WTC11 (cell line): ENCODE measurements at regions not wholly inside any gene's neighbourhood (a gene's known extent, or its start where the extent isn't known, plus 50 kb on each side); places are given as distances from the start of the nearest gene placed in this dataset.

Experiments
- ATAC-seq: fragments of 200-7000 bp; cut with Tn5 transposase; 2 replicates; pipeline ENCODE4 v1.10.0; 2021; ENCODE audit warnings: mild to moderate bottlenecking, moderate library complexity
- CTCF ChIA-PET: fragments of 300-600 bp; sonication (Branson Sonifier 250); formaldehyde crosslinking; loops from one replicate; lab custom pipeline; 2021; ENCODE audit warnings: antibody characterized with exemption; lab: Charles Lee
- POLR2A ChIA-PET: fragments of 350-600 bp; sonication (Branson Sonifier 250); formaldehyde crosslinking; loops from one replicate; lab custom pipeline; 2021; ENCODE audit warnings: antibody characterized with exemption; lab: Charles Lee
- DNase-seq: peaks from one replicate; pipeline ENCODE4 v3.0.0; 2021; ENCODE audit warnings: low spot score
- H3K27ac Mint-ChIP-seq: 2 replicates; pipeline ENCODE4 v1.8.0; 2021; ENCODE audit warnings: mixed read lengths
- H3K27me3 Mint-ChIP-seq: 2 replicates; pipeline ENCODE4 v1.8.0; 2021; ENCODE audit warnings: low read depth, mild to moderate bottlenecking, moderate library complexity, mixed read lengths
- H3K36me3 Mint-ChIP-seq: 2 replicates; pipeline ENCODE4 v1.8.0; 2021; ENCODE audit warnings: mixed read lengths
- H3K4me1 Mint-ChIP-seq: 2 replicates; pipeline ENCODE4 v1.8.0; 2022; ENCODE audit warnings: mixed read lengths
- H3K4me3 Mint-ChIP-seq: 2 replicates; pipeline ENCODE4 v1.8.0; 2021; ENCODE audit warnings: mild to moderate bottlenecking, moderate library complexity, mixed read lengths
- H3K9me3 Mint-ChIP-seq: 2 replicates; pipeline ENCODE4 v1.8.0; 2021; ENCODE audit warnings: mixed read lengths
- CREB1 ChIP-seq: sonication (generic); formaldehyde crosslinking; IDR thresholded peaks from 2 replicates; pipeline ENCODE4 v1.8.0; 2023; ENCODE audit warnings: mild to moderate bottlenecking, missing genetic modification reagents
- GRHL2 ChIP-seq: fragments of 250-450 bp; sonication (Bioruptor Pico); IDR thresholded peaks from 2 replicates; pipeline ENCODE4 v1.8.0; 2022; ENCODE audit warnings: mild to moderate bottlenecking, moderate library complexity; ENCODE audit not compliant: insufficient replicate concordance, severe bottlenecking
- GTF2I ChIP-seq: fragments of 250-450 bp; sonication (Bioruptor Pico); conservative IDR thresholded peaks from 2 replicates; pipeline ENCODE4 v1.4.0; 2021; ENCODE audit warnings: mild to moderate bottlenecking
- HMGA2 ChIP-seq: fragments of 250-450 bp; sonication (Bioruptor Pico); IDR thresholded peaks from 2 replicates; pipeline ENCODE4 v1.4.0; 2021; ENCODE audit warnings: mild to moderate bottlenecking, moderate library complexity
- NFATC4 ChIP-seq: fragments of 250-450 bp; sonication (Bioruptor Pico); IDR thresholded peaks from 2 replicates; pipeline ENCODE4 v1.9.0; 2021; ENCODE audit warnings: mild to moderate bottlenecking
- NR2C2 ChIP-seq: sonication (generic); formaldehyde crosslinking; IDR thresholded peaks from 2 replicates; pipeline ENCODE4 v1.8.0; 2022; ENCODE audit warnings: mild to moderate bottlenecking, missing genetic modification reagents
- NR3C1 ChIP-seq: sonication (generic); formaldehyde crosslinking; conservative IDR thresholded peaks from 2 replicates; pipeline ENCODE4 v1.8.1; 2023; ENCODE audit warnings: low read depth, mild to moderate bottlenecking, missing genetic modification reagents
- PRRX2 ChIP-seq: fragments of 250-450 bp; sonication (Bioruptor Pico); IDR thresholded peaks from 2 replicates; pipeline ENCODE4 v1.8.0; 2021; ENCODE audit warnings: mild to moderate bottlenecking
- SOX15 ChIP-seq: fragments of 250-450 bp; sonication (Bioruptor Pico); IDR thresholded peaks from 2 replicates; pipeline ENCODE4 v1.9.0; 2021; ENCODE audit warnings: mild to moderate bottlenecking
- ZNF138 ChIP-seq: sonication (generic); formaldehyde crosslinking; conservative IDR thresholded peaks from 2 replicates; pipeline ENCODE4 v1.8.1; 2022; ENCODE audit warnings: mild to moderate bottlenecking, moderate library complexity, missing genetic modification reagents
- ZNF416 ChIP-seq: fragments of 250-450 bp; sonication (Bioruptor Pico); IDR thresholded peaks from 2 replicates; pipeline ENCODE4 v1.9.0; 2021; ENCODE audit warnings: mild to moderate bottlenecking, inconsistent platforms
- TF ChIP-seq, protein P1 (sequence below): sonication (generic); formaldehyde crosslinking; IDR thresholded peaks from 2 replicates; pipeline ENCODE4 v1.8.0; 2023; ENCODE audit warnings: missing genetic modification reagents, mild to moderate bottlenecking, borderline replicate concordance
- TF ChIP-seq, protein P2 (sequence below): sonication (generic); formaldehyde crosslinking; IDR thresholded peaks from 2 replicates; pipeline ENCODE4 v1.8.1; 2022; ENCODE audit warnings: mild to moderate bottlenecking, missing genetic modification reagents, moderate library complexity, borderline replicate concordance
- TF ChIP-seq, protein P3 (sequence below): fragments of 250-450 bp; sonication (Bioruptor Pico); IDR thresholded peaks from 2 replicates; pipeline ENCODE4 v2.1.2; 2022; ENCODE audit warnings: mild to moderate bottlenecking, moderate library complexity
- TF ChIP-seq, protein P4 (sequence below): sonication (generic); formaldehyde crosslinking; IDR thresholded peaks from 2 replicates; pipeline ENCODE4 v1.8.0; 2023; ENCODE audit warnings: missing genetic modification reagents
- TF ChIP-seq, protein P5 (sequence below): sonication (generic); formaldehyde crosslinking; IDR thresholded peaks from 2 replicates; pipeline ENCODE4 v1.8.1; 2022; ENCODE audit warnings: missing genetic modification reagents, borderline replicate concordance
- TF ChIP-seq, protein P6 (sequence below): sonication (generic); formaldehyde crosslinking; IDR thresholded peaks from 2 replicates; pipeline ENCODE4 v1.8.0; 2022; ENCODE audit warnings: missing genetic modification reagents
- TF ChIP-seq, protein P7 (sequence below): sonication (generic); formaldehyde crosslinking; IDR thresholded peaks from 2 replicates; pipeline ENCODE4 v1.8.1; 2023; ENCODE audit warnings: mild to moderate bottlenecking, missing genetic modification reagents, moderate library complexity
- TF ChIP-seq, protein P8 (sequence below): fragments of 250-450 bp; sonication (Bioruptor Pico); IDR thresholded peaks from 2 replicates; pipeline ENCODE4 v1.9.0; 2021; ENCODE audit warnings: mild to moderate bottlenecking

DNA sequence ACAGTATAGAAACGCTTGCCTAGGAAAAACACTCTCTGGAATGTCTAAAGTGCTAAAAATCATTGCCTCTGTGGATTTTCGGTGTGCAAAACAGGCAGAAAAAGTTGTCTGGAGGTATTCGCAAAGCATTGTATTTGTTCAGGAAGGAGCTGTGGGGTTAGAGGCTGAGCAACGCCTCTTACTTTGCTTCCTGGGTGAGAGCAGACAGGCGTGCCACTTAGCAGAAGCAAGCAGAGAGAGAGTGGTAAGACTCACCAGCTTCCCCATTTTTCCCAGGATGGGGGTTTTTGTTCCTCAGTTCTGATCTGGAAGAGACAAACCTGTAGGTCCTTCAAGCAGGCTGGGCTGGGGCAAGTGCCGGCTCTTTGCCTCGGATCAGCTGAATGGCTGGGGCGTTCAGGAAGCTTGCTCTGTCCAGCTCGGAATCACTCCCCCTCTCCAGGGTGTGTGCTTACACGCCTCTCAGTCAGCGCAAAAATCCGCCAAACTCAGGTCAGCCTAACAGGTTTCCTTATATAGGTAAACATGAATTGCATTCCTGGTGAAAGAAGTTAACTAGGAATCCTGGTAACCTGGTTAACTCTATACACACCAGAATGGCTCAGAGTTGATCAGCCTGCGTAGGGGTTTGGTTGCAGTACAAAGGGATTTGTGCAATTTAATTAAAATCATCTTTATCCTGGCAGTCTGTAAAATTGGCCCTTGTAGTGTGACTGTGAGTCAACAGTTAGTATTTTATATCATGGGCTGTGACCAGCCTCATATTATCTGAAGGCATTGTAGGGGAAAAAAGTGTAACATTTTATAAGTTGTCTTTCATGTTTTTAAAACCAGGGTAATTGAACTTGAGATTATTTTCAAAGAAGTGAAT is 213.1 kb upstream of the MID1 start (continued):
- TF ChIP-seq, protein P1, sequence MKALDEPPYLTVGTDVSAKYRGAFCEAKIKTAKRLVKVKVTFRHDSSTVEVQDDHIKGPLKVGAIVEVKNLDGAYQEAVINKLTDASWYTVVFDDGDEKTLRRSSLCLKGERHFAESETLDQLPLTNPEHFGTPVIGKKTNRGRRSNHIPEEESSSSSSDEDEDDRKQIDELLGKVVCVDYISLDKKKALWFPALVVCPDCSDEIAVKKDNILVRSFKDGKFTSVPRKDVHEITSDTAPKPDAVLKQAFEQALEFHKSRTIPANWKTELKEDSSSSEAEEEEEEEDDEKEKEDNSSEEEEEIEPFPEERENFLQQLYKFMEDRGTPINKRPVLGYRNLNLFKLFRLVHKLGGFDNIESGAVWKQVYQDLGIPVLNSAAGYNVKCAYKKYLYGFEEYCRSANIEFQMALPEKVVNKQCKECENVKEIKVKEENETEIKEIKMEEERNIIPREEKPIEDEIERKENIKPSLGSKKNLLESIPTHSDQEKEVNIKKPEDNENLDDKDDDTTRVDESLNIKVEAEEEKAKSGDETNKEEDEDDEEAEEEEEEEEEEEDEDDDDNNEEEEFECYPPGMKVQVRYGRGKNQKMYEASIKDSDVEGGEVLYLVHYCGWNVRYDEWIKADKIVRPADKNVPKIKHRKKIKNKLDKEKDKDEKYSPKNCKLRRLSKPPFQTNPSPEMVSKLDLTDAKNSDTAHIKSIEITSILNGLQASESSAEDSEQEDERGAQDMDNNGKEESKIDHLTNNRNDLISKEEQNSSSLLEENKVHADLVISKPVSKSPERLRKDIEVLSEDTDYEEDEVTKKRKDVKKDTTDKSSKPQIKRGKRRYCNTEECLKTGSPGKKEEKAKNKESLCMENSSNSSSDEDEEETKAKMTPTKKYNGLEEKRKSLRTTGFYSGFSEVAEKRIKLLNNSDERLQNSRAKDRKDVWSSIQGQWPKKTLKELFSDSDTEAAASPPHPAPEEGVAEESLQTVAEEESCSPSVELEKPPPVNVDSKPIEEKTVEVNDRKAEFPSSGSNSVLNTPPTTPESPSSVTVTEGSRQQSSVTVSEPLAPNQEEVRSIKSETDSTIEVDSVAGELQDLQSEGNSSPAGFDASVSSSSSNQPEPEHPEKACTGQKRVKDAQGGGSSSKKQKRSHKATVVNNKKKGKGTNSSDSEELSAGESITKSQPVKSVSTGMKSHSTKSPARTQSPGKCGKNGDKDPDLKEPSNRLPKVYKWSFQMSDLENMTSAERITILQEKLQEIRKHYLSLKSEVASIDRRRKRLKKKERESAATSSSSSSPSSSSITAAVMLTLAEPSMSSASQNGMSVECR (CRISPR knock-in tag): no peak
- TF ChIP-seq, protein P2, sequence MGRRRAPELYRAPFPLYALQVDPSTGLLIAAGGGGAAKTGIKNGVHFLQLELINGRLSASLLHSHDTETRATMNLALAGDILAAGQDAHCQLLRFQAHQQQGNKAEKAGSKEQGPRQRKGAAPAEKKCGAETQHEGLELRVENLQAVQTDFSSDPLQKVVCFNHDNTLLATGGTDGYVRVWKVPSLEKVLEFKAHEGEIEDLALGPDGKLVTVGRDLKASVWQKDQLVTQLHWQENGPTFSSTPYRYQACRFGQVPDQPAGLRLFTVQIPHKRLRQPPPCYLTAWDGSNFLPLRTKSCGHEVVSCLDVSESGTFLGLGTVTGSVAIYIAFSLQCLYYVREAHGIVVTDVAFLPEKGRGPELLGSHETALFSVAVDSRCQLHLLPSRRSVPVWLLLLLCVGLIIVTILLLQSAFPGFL (CRISPR knock-in tag): no peak
- TF ChIP-seq NR2C2 (CRISPR knock-in tag) (no peak), SOX15 (CRISPR knock-in tag) (no peak), GRHL2 (CRISPR knock-in tag) (no peak), ZNF138 (CRISPR knock-in tag) (no peak)
- TF ChIP-seq, protein P3, sequence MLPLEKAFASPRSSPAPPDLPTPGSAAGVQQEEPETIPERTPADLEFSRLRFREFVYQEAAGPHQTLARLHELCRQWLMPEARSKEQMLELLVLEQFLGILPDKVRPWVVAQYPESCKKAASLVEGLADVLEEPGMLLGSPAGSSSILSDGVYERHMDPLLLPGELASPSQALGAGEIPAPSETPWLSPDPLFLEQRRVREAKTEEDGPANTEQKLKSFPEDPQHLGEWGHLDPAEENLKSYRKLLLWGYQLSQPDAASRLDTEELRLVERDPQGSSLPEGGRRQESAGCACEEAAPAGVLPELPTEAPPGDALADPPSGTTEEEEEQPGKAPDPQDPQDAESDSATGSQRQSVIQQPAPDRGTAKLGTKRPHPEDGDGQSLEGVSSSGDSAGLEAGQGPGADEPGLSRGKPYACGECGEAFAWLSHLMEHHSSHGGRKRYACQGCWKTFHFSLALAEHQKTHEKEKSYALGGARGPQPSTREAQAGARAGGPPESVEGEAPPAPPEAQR (CRISPR knock-in tag): no peak
- TF ChIP-seq, protein P4, sequence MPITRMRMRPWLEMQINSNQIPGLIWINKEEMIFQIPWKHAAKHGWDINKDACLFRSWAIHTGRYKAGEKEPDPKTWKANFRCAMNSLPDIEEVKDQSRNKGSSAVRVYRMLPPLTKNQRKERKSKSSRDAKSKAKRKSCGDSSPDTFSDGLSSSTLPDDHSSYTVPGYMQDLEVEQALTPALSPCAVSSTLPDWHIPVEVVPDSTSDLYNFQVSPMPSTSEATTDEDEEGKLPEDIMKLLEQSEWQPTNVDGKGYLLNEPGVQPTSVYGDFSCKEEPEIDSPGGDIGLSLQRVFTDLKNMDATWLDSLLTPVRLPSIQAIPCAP (CRISPR knock-in tag): no peak
- TF ChIP-seq, protein P5, sequence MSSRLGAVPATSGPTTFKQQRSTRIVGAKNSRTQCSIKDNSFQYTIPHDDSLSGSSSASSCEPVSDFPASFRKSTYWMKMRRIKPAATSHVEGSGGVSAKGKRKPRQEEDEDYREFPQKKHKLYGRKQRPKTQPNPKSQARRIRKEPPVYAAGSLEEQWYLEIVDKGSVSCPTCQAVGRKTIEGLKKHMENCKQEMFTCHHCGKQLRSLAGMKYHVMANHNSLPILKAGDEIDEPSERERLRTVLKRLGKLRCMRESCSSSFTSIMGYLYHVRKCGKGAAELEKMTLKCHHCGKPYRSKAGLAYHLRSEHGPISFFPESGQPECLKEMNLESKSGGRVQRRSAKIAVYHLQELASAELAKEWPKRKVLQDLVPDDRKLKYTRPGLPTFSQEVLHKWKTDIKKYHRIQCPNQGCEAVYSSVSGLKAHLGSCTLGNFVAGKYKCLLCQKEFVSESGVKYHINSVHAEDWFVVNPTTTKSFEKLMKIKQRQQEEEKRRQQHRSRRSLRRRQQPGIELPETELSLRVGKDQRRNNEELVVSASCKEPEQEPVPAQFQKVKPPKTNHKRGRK (CRISPR knock-in tag): no peak
- TF ChIP-seq, protein P6, sequence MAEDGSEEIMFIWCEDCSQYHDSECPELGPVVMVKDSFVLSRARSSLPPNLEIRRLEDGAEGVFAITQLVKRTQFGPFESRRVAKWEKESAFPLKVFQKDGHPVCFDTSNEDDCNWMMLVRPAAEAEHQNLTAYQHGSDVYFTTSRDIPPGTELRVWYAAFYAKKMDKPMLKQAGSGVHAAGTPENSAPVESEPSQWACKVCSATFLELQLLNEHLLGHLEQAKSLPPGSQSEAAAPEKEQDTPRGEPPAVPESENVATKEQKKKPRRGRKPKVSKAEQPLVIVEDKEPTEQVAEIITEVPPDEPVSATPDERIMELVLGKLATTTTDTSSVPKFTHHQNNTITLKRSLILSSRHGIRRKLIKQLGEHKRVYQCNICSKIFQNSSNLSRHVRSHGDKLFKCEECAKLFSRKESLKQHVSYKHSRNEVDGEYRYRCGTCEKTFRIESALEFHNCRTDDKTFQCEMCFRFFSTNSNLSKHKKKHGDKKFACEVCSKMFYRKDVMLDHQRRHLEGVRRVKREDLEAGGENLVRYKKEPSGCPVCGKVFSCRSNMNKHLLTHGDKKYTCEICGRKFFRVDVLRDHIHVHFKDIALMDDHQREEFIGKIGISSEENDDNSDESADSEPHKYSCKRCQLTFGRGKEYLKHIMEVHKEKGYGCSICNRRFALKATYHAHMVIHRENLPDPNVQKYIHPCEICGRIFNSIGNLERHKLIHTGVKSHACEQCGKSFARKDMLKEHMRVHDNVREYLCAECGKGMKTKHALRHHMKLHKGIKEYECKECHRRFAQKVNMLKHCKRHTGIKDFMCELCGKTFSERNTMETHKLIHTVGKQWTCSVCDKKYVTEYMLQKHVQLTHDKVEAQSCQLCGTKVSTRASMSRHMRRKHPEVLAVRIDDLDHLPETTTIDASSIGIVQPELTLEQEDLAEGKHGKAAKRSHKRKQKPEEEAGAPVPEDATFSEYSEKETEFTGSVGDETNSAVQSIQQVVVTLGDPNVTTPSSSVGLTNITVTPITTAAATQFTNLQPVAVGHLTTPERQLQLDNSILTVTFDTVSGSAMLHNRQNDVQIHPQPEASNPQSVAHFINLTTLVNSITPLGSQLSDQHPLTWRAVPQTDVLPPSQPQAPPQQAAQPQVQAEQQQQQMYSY (CRISPR knock-in tag): no peak

DNA sequence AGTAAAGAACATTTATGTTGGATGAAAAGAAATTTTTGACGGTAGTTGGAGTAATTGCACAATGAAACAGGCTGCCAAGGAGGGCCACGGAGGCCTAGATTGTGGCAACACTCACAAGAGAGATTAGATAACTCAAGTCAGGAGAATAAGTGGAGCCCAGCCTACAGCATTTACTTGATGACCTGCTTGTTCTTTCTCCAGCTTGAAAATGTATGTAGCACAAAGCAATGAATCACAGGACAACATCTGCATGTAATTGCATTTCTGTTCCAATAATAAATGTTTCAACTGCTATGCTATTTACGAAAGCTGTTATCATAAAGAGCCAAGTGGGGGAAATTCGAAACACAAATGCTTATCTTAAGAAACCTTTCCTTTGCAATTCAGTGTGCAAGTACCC is 221.2 kb upstream of the MID1 start:
- no peak overlapping the region for H3K27ac Mint-ChIP-seq
- H3K27me3 Mint-ChIP-seq: no peaks in the 10 kb centered on the region
- DNase-seq (no peak), ATAC-seq (no peak)
- no peaks in the 10 kb centered on the region for H3K36me3 Mint-ChIP-seq
- no peak overlapping the region for H3K4me3 Mint-ChIP-seq
- ChIA-PET POLR2A (no interaction called here), CTCF (no interaction called here)
- no peaks in the 10 kb centered on the region for H3K4me1 Mint-ChIP-seq
- peaks cover 6% of the 10 kb centered on the region for H3K9me3 Mint-ChIP-seq
- TF ChIP-seq, protein P7, sequence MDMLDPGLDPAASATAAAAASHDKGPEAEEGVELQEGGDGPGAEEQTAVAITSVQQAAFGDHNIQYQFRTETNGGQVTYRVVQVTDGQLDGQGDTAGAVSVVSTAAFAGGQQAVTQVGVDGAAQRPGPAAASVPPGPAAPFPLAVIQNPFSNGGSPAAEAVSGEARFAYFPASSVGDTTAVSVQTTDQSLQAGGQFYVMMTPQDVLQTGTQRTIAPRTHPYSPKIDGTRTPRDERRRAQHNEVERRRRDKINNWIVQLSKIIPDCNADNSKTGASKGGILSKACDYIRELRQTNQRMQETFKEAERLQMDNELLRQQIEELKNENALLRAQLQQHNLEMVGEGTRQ (CRISPR knock-in tag): no peak
- TF ChIP-seq, protein P5 (CRISPR knock-in tag): no peak
- TF ChIP-seq NFATC4 (CRISPR knock-in tag): no peak
- no peak for TF ChIP-seq CREB1 (CRISPR knock-in tag)
- TF ChIP-seq NR3C1: no peak
- TF ChIP-seq HMGA2 (CRISPR knock-in tag): no peak
- TF ChIP-seq, protein P8, sequence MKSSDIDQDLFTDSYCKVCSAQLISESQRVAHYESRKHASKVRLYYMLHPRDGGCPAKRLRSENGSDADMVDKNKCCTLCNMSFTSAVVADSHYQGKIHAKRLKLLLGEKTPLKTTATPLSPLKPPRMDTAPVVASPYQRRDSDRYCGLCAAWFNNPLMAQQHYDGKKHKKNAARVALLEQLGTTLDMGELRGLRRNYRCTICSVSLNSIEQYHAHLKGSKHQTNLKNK (CRISPR knock-in tag): no peak
- TF ChIP-seq ZNF416 (CRISPR knock-in tag): no peak
- no peak for TF ChIP-seq PRRX2 (CRISPR knock-in tag)
- TF ChIP-seq GTF2I (CRISPR knock-in tag): no peak
